ENCODE measurements at regions not wholly inside any gene's neighbourhood (a gene's known extent, or its start where the extent isn't known, plus 50 kb on each side); places are given as distances from the start of the nearest gene placed in this dataset.

- TF ChIP-seq CTCF (IDR thresholded peaks at IDR 0.05) (no peak), POLR2A (IDR thresholded peaks at IDR 0.05) (no peak)
Observed at GRCh38 chr13:69597088-69597487, 510.5 kb upstream of the ATXN8OS start.
